Eye (tissue), 1 donor: ENCODE measurements at regions not wholly inside any gene's neighbourhood (a gene's known extent, or its start where the extent isn't known, plus 50 kb on each side); places are given as distances from the start of the nearest gene placed in this dataset.

Experiments
- DNase-seq: peaks from one replicate; pipeline ENCODE4 v3.0.0-alpha.2; 2015

GRCh38 chr16:49022351-49022963 lies 259.2 kb downstream of the CBLN1 start:
- DNase-seq, result no peak

GRCh38 chr16:49021136-49021535 lies 260.5 kb downstream of the CBLN1 start:
- DNase-seq, result peak; percentile 73

- DNase-seq, result no peak
These were observed 261.2 kb downstream of the CBLN1 start for GRCh38 chr16:49020436-49020835.

GRCh38 chr16:49019831-49020230 lies 261.8 kb downstream of the CBLN1 start:
- peak; percentile 70 for DNase-seq

- peak; percentile 94 for DNase-seq
These were observed 262.5 kb downstream of the CBLN1 start for GRCh38 chr16:49019081-49019633.

GRCh38 chr16:49018259-49018931 lies 263.2 kb downstream of the CBLN1 start:
- DNase-seq, result no peak

- no peak for DNase-seq
These were observed 264.1 kb downstream of the CBLN1 start for GRCh38 chr16:49017501-49017900.

GRCh38 chr16:49016461-49016860 lies 265.2 kb downstream of the CBLN1 start:
- DNase-seq, result no peak

GRCh38 chr16:49015225-49015592 lies 266.4 kb downstream of the CBLN1 start:
- DNase-seq, result peak; percentile 61

- DNase-seq, result no peak
These were observed 267.1 kb downstream of the CBLN1 start for GRCh38 chr16:49014277-49015224.

- no peak for DNase-seq
These were observed 267.9 kb downstream of the CBLN1 start for GRCh38 chr16:49013727-49014080.

- DNase-seq, result no peak
These were observed 268.5 kb downstream of the CBLN1 start for GRCh38 chr16:49012961-49013726.

GRCh38 chr16:49011901-49012300 lies 269.7 kb downstream of the CBLN1 start:
- DNase-seq, result no peak

GRCh38 chr16:49010879-49011278 lies 270.8 kb downstream of the CBLN1 start:
- DNase-seq, result no peak

GRCh38 chr16:49010396-49010795 lies 271.2 kb downstream of the CBLN1 start:
- no peak for DNase-seq

GRCh38 chr16:49009204-49009603 lies 272.4 kb downstream of the CBLN1 start:
- no peak for DNase-seq

GRCh38 chr16:49003992-49004391 lies 277.6 kb downstream of the CBLN1 start:
- no peak for DNase-seq

GRCh38 chr16:49003022-49003421 lies 278.6 kb downstream of the CBLN1 start:
- no peak for DNase-seq

- no peak for DNase-seq
These were observed 281.0 kb downstream of the CBLN1 start for GRCh38 chr16:49000594-49000993.

GRCh38 chr16:48999508-48999907 lies 282.1 kb downstream of the CBLN1 start:
- no peak for DNase-seq

- no peak for DNase-seq
These were observed 282.6 kb downstream of the CBLN1 start for GRCh38 chr16:48999044-48999443.

GRCh38 chr16:48997946-48998345 lies 283.7 kb downstream of the CBLN1 start:
- DNase-seq, result no peak
